Astrocyte (in vitro differentiated cells and primary cell): ENCODE measurements at regions not wholly inside any gene's neighbourhood (a gene's known extent, or its start where the extent isn't known, plus 50 kb on each side); places are given as distances from the start of the nearest gene placed in this dataset.
A peak's percentile ranks its signal among the peaks of the same experiment; 100 is the strongest.

Experiments
- DNase-seq: peaks from one replicate; pipeline ENCODE4 v3.0.0-alpha.2; 2010; ENCODE audit warnings: low read depth
- FAIRE-seq: peaks from 2 replicates; lab custom pipeline; 2011; peaks lifted over from hg19 to GRCh38; lab: Jason Lieb, UNC
- H2AFZ ChIP-seq: 2 replicates; pipeline ENCODE4 v1.6.0; 2012; ENCODE audit warnings: low read depth, low read length, inconsistent platforms
- H3K27ac ChIP-seq: 2 replicates; pipeline ENCODE4 v1.5.1; 2011; ENCODE audit warnings: low read depth, low read length, inconsistent platforms
- H3K27me3 ChIP-seq: 2 replicates; pipeline ENCODE4 v1.6.0; 2011; ENCODE audit warnings: low read length, inconsistent platforms; ENCODE audit not compliant: insufficient read depth
- H3K36me3 ChIP-seq: 2 replicates; pipeline ENCODE4 v1.5.1; 2011; ENCODE audit warnings: low read length, inconsistent platforms; ENCODE audit not compliant: insufficient read depth
- H3K4me1 ChIP-seq: 2 replicates; pipeline ENCODE4 v1.5.1; 2011; ENCODE audit warnings: low read length, inconsistent platforms; ENCODE audit not compliant: insufficient read depth
- H3K4me2 ChIP-seq: 2 replicates; pipeline ENCODE4 v1.6.0; 2012; ENCODE audit warnings: low read length, inconsistent platforms
- H3K4me3 ChIP-seq: 2 replicates; pipeline ENCODE4 v1.5.1; 2011; ENCODE audit warnings: low read depth, mild to moderate bottlenecking, low read length, inconsistent platforms; ENCODE audit not compliant: insufficient read depth
- H3K79me2 ChIP-seq: 2 replicates; pipeline ENCODE4 v1.6.0; 2012; ENCODE audit warnings: mild to moderate bottlenecking, low read length, inconsistent platforms; ENCODE audit not compliant: insufficient read depth
- H3K9ac ChIP-seq: 2 replicates; pipeline ENCODE4 v1.6.0; 2012; ENCODE audit warnings: mild to moderate bottlenecking, low read length, inconsistent platforms
- H3K9me3 ChIP-seq: 2 replicates; pipeline ENCODE4 v1.5.1; 2012; ENCODE audit warnings: low read depth, mild to moderate bottlenecking, low read length, inconsistent platforms; ENCODE audit not compliant: insufficient read depth
- H4K20me1 ChIP-seq: 2 replicates; pipeline ENCODE4 v1.6.0; 2012; ENCODE audit warnings: low read length, inconsistent platforms; ENCODE audit not compliant: insufficient read depth
- H3K27ac Mint-ChIP-seq: one replicate; pipeline ENCODE4 v1.8.0; 2021; ENCODE audit warnings: mild to moderate bottlenecking, mixed read lengths; ENCODE audit not compliant: unreplicated experiment
- H3K27me3 Mint-ChIP-seq: one replicate; pipeline ENCODE4 v1.8.0; 2021; ENCODE audit warnings: low read depth, mixed read lengths; ENCODE audit not compliant: unreplicated experiment
- H3K36me3 Mint-ChIP-seq: one replicate; pipeline ENCODE4 v1.8.0; 2021; ENCODE audit warnings: low read depth, mixed read lengths; ENCODE audit not compliant: unreplicated experiment
- H3K4me1 Mint-ChIP-seq: one replicate; pipeline ENCODE4 v1.8.0; 2021; ENCODE audit warnings: low read depth, mixed read lengths; ENCODE audit not compliant: unreplicated experiment
- H3K4me3 Mint-ChIP-seq: one replicate; pipeline ENCODE4 v1.8.0; 2021; ENCODE audit warnings: mild to moderate bottlenecking, moderate library complexity, mixed read lengths; ENCODE audit not compliant: unreplicated experiment
- H3K9me3 Mint-ChIP-seq: one replicate; pipeline ENCODE4 v1.8.0; 2021; ENCODE audit warnings: mild to moderate bottlenecking, mixed read lengths; ENCODE audit not compliant: unreplicated experiment
- CTCF ChIP-seq: IDR thresholded peaks from 2 replicates; pipeline ENCODE4 v1.5.1; 2011; ENCODE audit warnings: low read depth, mild to moderate bottlenecking, inconsistent platforms, low read length, moderate library complexity; ENCODE audit not compliant: insufficient read depth
- EZH2 ChIP-seq: IDR thresholded peaks from 2 replicates; pipeline ENCODE4 v1.6.1; 2012; ENCODE audit warnings: mild to moderate bottlenecking, low read length, inconsistent platforms; ENCODE audit not compliant: insufficient read depth

- no peak overlapping the region for H3K4me3 ChIP-seq
- H3K4me2 ChIP-seq, result no peak overlapping the region
- Mint-ChIP-seq H3K36me3 (no peaks in the 10 kb centered on the region), H3K27me3 (peaks cover 2% of the 10 kb centered on the region), H3K27ac (no peak overlapping the region), H3K9me3 (peaks cover 2% of the 10 kb centered on the region), H3K4me1 (no peaks in the 10 kb centered on the region), H3K4me3 (no peak overlapping the region)
- H3K9me3 ChIP-seq, result no peaks in the 10 kb centered on the region
- FAIRE-seq (no peak), DNase-seq (no peak)
- no peaks in the 10 kb centered on the region for H4K20me1 ChIP-seq
- H3K79me2 ChIP-seq, result no peaks in the 10 kb centered on the region
- H3K4me1 ChIP-seq, result no peaks in the 10 kb centered on the region
- no peaks in the 10 kb centered on the region for H3K27me3 ChIP-seq
- no peak overlapping the region for H2AFZ ChIP-seq
- TF ChIP-seq EZH2 (no peak), CTCF (no peak)
- H3K27ac ChIP-seq, result no peak overlapping the region
- no peak overlapping the region for H3K9ac ChIP-seq
- H3K36me3 ChIP-seq, result no peaks in the 10 kb centered on the region
Observed at GRCh38 chr2:18861951-18862350, 272.6 kb upstream of the NT5C1B start.

GRCh38 chr2:18860179-18860578 is 270.8 kb upstream of the NT5C1B start:
- peaks cover 2% of the 10 kb centered on the region for H3K27me3 Mint-ChIP-seq
- Histone ChIP-seq H3K27me3 (no peaks in the 10 kb centered on the region), H3K4me3 (no peak overlapping the region), H3K36me3 (no peaks in the 10 kb centered on the region), H3K4me2 (no peak overlapping the region), H2AFZ (no peak overlapping the region), H3K9ac (no peak overlapping the region), H3K4me1 (no peaks in the 10 kb centered on the region), H3K27ac (no peak overlapping the region), H3K79me2 (no peaks in the 10 kb centered on the region), H3K9me3 (no peaks in the 10 kb centered on the region), H4K20me1 (no peaks in the 10 kb centered on the region)
- no peak for DNase-seq
- no peak overlapping the region for H3K27ac Mint-ChIP-seq
- H3K9me3 Mint-ChIP-seq, result no peaks in the 10 kb centered on the region
- no peaks in the 10 kb centered on the region for H3K36me3 Mint-ChIP-seq
- FAIRE-seq, result peak; percentile 79
- no peak for TF ChIP-seq CTCF
- no peak for TF ChIP-seq EZH2
- H3K4me1 Mint-ChIP-seq, result no peaks in the 10 kb centered on the region
- H3K4me3 Mint-ChIP-seq, result no peak overlapping the region

GRCh38 chr2:18856765-18857164 is 267.4 kb upstream of the NT5C1B start:
- Histone ChIP-seq H3K4me3 (no peak overlapping the region), H3K79me2 (no peaks in the 10 kb centered on the region), H3K4me2 (no peak overlapping the region), H3K9ac (no peak overlapping the region), H2AFZ (no peak overlapping the region), H4K20me1 (no peaks in the 10 kb centered on the region), H3K27ac (no peak overlapping the region), H3K9me3 (no peaks in the 10 kb centered on the region), H3K36me3 (no peaks in the 10 kb centered on the region), H3K27me3 (no peaks in the 10 kb centered on the region), H3K4me1 (no peaks in the 10 kb centered on the region)
- no peak for TF ChIP-seq EZH2
- no peak for TF ChIP-seq CTCF
- Mint-ChIP-seq H3K27me3 (peaks cover 2% of the 10 kb centered on the region), H3K4me3 (no peak overlapping the region), H3K4me1 (no peaks in the 10 kb centered on the region), H3K36me3 (no peaks in the 10 kb centered on the region), H3K9me3 (no peaks in the 10 kb centered on the region), H3K27ac (no peak overlapping the region)
- DNase-seq (no peak), FAIRE-seq (peak; percentile 20)
